ENCODE measurements at regions not wholly inside any gene's neighbourhood (a gene's known extent, or its start where the extent isn't known, plus 50 kb on each side); places are given as distances from the start of the nearest gene placed in this dataset.

DNA sequence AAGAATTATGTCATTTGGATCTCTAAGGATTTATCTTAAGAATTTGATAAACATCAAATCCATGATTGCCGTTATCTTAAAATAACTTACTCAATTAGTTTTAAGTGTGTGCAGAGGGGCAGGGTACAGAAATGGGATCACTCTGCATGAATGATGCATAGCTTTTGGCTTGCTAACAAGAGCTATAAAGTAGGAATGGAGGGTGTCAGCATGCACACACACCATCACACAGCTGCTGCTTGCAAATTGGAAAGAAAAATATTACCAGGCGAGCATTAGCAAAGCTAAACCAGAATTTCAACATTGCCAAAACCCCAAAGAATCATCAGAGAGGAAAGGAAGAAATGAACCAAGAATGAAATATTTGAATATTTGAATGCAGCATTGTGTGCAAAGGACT lies 580.6 kb downstream of the LMO7 start:
- TF ChIP-seq, protein P1, sequence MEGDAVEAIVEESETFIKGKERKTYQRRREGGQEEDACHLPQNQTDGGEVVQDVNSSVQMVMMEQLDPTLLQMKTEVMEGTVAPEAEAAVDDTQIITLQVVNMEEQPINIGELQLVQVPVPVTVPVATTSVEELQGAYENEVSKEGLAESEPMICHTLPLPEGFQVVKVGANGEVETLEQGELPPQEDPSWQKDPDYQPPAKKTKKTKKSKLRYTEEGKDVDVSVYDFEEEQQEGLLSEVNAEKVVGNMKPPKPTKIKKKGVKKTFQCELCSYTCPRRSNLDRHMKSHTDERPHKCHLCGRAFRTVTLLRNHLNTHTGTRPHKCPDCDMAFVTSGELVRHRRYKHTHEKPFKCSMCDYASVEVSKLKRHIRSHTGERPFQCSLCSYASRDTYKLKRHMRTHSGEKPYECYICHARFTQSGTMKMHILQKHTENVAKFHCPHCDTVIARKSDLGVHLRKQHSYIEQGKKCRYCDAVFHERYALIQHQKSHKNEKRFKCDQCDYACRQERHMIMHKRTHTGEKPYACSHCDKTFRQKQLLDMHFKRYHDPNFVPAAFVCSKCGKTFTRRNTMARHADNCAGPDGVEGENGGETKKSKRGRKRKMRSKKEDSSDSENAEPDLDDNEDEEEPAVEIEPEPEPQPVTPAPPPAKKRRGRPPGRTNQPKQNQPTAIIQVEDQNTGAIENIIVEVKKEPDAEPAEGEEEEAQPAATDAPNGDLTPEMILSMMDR (IDR thresholded peaks at IDR 0.05), result no peak
- TF ChIP-seq POLR2AphosphoS5 (IDR thresholded peaks at IDR 0.05) (no peak), POLR2A (IDR thresholded peaks at IDR 0.05) (no peak)
